ES-I3 (cell line): ENCODE measurements at regions not wholly inside any gene's neighbourhood (a gene's known extent, or its start where the extent isn't known, plus 50 kb on each side); places are given as distances from the start of the nearest gene placed in this dataset.
"Not testable (repeated sequence)": the region's sequence is repeated elsewhere in the genome, so short reads cannot be mapped to it uniquely, and the experiment has no call there.

Source experiments
- H3K36me3 ChIP-seq: 2 replicates; pipeline ENCODE4 v1.6.1; 2013; ENCODE audit warnings: mild to moderate bottlenecking, low read length, control low read depth, moderate library complexity; ENCODE audit not compliant: insufficient read depth
- H3K4me1 ChIP-seq: 2 replicates; pipeline ENCODE4 v1.6.1; 2013; ENCODE audit warnings: mild to moderate bottlenecking, control low read depth, low read length; ENCODE audit not compliant: insufficient read depth
- H3K9ac ChIP-seq: 2 replicates; pipeline ENCODE4 v1.6.1; 2013; ENCODE audit warnings: low read depth, mild to moderate bottlenecking, low read length, moderate library complexity
- H3K9me3 ChIP-seq: 2 replicates; pipeline ENCODE4 v1.6.1; 2013; ENCODE audit warnings: mild to moderate bottlenecking, low read length, moderate library complexity; ENCODE audit not compliant: control insufficient read depth, insufficient read depth

DNA sequence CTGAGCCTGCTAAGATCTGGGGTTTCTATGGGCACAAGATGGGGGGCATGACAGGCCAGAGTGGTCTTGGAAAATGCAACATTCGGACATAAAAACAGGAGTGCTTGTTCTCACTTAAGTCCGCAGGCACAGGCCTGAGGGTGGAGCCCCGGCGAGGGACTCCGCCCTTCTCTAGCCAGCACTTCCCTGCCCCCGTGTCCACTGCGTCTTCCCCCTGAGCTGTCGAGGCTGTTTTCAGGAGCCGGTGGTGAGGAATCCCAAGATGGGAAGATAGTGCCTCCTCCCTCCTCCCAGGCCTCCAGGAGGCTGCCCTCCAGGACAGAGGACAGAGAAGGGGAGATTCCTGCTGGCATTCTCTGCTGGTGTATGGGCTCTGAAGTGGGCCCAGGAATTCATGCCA lies 105.2 kb downstream of the TLR5 start:
- no peak overlapping the region for H3K9ac ChIP-seq
- no peaks in the 10 kb centered on the region for H3K9me3 ChIP-seq
- H3K4me1 ChIP-seq = peaks cover 57% of the 10 kb centered on the region
- no peaks in the 10 kb centered on the region for H3K36me3 ChIP-seq

DNA sequence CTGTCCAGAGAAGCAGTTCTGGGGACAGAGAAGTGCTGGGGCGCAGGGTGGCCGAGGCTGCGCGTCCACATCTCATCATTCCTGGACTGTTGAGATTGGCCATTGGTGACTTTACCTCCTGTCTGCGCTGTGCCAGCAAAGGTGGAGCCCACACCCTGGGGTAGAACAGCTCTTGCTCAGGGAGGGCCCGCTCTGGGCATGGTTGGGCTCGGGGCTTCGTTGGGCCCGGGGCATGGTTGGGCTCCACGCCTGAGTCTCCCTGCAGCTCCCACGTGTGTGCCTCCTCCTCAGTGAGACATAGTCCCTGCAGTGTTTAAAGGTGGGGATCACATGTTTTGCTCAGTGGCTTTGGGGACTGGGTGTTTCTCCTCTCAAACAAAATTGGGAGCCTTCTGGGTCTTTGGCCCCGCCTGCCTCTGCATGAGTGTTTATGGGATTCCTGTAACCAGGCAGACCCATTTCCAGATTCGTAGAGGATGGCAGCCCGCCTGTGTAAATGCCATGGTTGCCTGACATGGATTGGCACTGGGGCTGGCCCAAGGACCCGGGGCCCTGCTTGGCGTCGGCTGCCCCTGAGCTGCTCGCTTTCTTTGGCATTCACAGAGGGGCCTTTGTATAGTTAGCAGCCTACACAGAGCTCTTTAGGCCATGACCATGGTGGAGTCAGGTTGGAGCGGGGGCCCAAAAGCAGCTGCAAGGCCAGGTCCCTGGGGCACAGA lies 104.6 kb downstream of the TLR5 start:
- Histone ChIP-seq H3K9ac (no peak overlapping the region), H3K9me3 (no peaks in the 10 kb centered on the region), H3K36me3 (no peaks in the 10 kb centered on the region), H3K4me1 (peaks cover 51% of the 10 kb centered on the region)

GRCh38 chr1:223039990-223040389 lies 103.1 kb downstream of the TLR5 start:
- H3K36me3 ChIP-seq = peaks cover 4% of the 10 kb centered on the region; the same call in 1 of the 2 replicates
- no peak overlapping the region for H3K9ac ChIP-seq
- H3K4me1 ChIP-seq = peaks cover 38% of the 10 kb centered on the region

GRCh38 chr1:223041481-223041880 lies 101.6 kb downstream of the TLR5 start:
- Histone ChIP-seq H3K9ac (no peak overlapping the region), H3K4me1 (peaks cover 26% of the 10 kb centered on the region), H3K36me3 (peaks cover 8% of the 10 kb centered on the region; the same call in 1 of the 2 replicates), H3K9me3 (peaks cover 10% of the 10 kb centered on the region)

More at GRCh38 chr1:223039990-223040389, 103.1 kb downstream of the TLR5 start:
- no peaks in the 10 kb centered on the region for H3K9me3 ChIP-seq

DNA sequence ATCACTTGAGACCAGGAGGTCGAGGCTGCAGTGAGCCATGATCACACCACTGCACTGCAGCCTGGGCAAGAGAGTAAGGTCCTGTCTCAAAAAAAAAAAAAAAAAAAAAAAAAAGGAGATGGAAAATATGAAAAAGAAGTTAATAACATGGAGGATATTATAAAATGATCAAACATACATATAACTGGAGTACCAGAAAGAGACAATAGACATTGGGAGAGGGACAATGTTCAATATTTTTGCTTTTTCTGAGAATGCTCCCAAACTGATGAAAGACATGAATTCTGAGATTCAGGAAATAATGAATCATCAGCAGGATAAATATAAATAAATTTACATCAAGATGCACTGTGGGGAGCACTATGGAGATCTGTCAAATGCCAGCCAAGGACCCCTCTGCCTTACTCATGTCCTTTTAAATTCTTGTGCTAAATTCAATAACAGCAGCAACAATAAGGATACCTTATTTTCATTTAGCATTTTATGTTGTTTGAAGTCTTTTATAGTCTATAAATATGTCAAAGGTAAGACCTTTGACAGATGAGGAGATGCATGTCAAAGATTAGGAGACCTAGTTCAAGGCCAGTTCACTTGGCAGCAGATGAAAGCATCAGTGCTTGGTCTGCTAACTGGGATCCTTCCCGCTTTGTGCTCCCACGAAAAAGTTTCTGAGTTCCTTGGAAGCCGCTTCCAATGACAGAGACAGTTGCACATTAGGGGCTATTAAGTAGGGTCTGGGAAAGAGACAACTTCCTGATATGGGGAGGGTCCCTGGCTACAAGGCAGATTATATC lies 97.7 kb downstream of the TLR5 start:
- Histone ChIP-seq H3K9ac (no peak overlapping the region), H3K36me3 (peaks cover 11% of the 10 kb centered on the region), H3K9me3 (peaks cover 17% of the 10 kb centered on the region), H3K4me1 (peaks cover 11% of the 10 kb centered on the region)

DNA sequence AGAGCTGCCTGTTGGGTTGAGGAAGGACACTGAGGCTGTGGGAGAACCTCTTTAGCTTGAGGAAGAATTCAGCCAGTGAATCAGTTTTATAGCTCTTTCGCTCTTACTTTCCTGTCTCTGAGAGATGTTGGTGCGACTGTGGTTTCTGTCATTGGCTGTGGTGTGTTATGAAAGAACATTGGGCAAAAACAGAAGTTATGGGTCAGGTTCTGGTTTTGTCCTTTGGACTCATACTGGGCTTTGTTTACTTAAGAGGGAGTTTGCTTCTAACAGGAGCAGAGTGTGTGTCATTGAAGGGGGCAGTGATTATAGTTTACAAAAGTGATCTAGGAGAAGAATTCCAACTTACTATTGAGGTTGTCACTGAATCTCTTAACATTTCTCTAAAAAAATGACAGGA lies 97.0 kb downstream of the TLR5 start:
- H3K9me3 ChIP-seq = peaks cover 17% of the 10 kb centered on the region
- no peak overlapping the region for H3K9ac ChIP-seq
- peaks cover 11% of the 10 kb centered on the region for H3K36me3 ChIP-seq
- peaks cover 6% of the 10 kb centered on the region for H3K4me1 ChIP-seq

DNA sequence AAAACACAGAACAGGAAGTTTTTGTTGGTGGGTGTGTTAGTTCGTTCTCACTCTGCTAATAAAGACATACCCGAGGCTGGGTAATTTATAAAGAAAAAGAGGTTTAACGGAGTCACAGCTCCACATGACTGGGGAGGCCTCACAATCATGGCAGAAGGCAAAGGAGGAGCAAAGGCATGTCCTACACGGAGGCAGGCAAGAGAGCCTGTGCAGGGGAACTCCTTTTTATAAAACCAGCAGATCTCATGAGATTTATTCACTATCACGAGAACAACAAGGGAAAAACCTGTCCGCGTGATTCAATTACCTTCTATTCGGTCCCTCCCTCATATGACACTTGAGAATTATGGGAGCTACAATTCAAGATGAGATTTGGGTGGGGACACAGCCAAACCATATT lies 96.6 kb downstream of the TLR5 start:
- Histone ChIP-seq H3K9me3 (peaks cover 17% of the 10 kb centered on the region), H3K36me3 (peaks cover 11% of the 10 kb centered on the region)
- H3K9ac ChIP-seq, H3K4me1 ChIP-seq: not testable (repeated sequence)

- Histone ChIP-seq H3K9ac (no peak overlapping the region), H3K4me1 (no peaks in the 10 kb centered on the region), H3K9me3 (peaks cover 17% of the 10 kb centered on the region), H3K36me3 (peaks cover 11% of the 10 kb centered on the region)
Observed at GRCh38 chr1:223048026-223048425, 95.0 kb downstream of the TLR5 start.

DNA sequence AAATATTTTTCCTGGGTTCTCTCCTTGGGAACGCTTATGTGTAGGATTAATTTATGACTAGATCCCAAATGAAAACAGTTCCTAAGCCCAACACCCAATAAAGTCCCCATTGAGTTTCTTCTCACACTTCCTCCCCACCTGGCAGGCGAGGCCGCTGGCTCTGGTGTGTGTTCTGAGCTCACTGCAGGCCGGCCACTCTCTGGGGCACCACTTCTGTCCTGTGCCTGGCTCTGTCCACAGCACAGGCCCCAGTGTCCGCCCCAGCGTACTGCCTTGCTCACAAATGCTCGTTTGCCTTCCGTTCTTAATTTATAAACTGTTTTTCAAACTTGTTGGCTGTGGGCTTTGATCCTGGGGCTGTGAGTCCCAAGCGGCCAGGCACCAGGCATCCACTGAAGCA lies 90.6 kb downstream of the TLR5 start:
- peaks cover 3% of the 10 kb centered on the region for H3K4me1 ChIP-seq
- H3K9ac ChIP-seq = no peak overlapping the region
- peaks cover 9% of the 10 kb centered on the region; the same call in 1 of the 2 replicates for H3K36me3 ChIP-seq
- no peaks in the 10 kb centered on the region for H3K9me3 ChIP-seq

DNA sequence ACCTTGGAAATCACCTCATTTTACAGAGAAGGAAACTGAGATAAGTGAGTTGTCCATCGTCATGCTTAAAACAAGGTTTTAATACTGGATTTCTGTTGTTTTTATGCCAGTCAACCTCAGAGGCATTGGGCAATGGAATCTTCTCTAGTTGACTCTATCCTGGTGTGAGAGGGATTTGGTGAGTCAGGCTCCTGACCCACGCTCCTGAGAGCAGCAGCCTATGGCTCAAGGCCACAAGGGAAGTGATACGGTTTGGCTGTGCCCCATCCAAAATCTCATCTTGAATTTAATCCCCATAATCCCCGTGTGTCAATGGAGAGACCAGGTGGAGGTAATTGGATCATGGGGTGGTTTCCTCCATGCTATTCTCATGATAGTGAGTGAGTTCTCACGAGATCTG lies 90.1 kb downstream of the TLR5 start:
- Histone ChIP-seq H3K9ac (no peak overlapping the region), H3K4me1 (peaks cover 7% of the 10 kb centered on the region), H3K36me3 (peaks cover 9% of the 10 kb centered on the region; the same call in 1 of the 2 replicates), H3K9me3 (no peaks in the 10 kb centered on the region)

DNA sequence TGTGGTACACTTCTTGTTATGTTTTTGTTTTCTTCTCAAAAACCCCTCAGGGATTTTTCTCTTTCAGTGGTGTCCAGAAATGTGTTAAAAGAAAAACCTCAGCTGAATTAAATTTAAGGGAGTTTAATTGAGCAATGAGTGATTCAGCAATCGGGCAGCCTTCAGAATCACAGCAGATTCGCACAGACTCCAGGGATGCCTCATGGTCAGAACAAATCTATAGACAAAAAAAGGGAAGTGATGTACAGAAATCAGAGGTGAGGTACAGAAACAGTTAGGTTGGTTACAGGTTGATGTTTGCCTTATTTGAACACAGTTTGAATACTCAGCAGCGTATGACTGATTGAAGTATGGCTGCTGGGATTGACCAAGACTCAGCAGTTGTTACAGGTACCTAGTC lies 86.2 kb downstream of the TLR5 start:
- H3K4me1 ChIP-seq = peaks cover 7% of the 10 kb centered on the region
- H3K36me3 ChIP-seq = peaks cover 9% of the 10 kb centered on the region; the same call in 1 of the 2 replicates
- H3K9me3 ChIP-seq = no peaks in the 10 kb centered on the region
- no peak overlapping the region for H3K9ac ChIP-seq

GRCh38 chr1:223057569-223058093 lies 85.4 kb downstream of the TLR5 start:
- Histone ChIP-seq H3K9ac (no peak overlapping the region), H3K36me3 (peaks cover 9% of the 10 kb centered on the region; the same call in 1 of the 2 replicates), H3K9me3 (no peaks in the 10 kb centered on the region)

More at GRCh38 chr1:223057569-223058093, 85.4 kb downstream of the TLR5 start:
- H3K4me1 ChIP-seq = peaks cover 7% of the 10 kb centered on the region
